Ishikawa (cell line): ENCODE measurements at regions not wholly inside any gene's neighbourhood (a gene's known extent, or its start where the extent isn't known, plus 50 kb on each side); places are given as distances from the start of the nearest gene placed in this dataset.

ENCODE experiments used
- CEBPB ChIP-seq: IDR thresholded peaks from 2 replicates; pipeline ENCODE4 v1.6.1; 2012
- CREB1 ChIP-seq: IDR thresholded peaks from 2 replicates; pipeline ENCODE4 v1.6.1; 2012; ENCODE audit warnings: low read depth
- EGR1 ChIP-seq: IDR thresholded peaks from 2 replicates; pipeline ENCODE4 v1.6.1; 2012
- EP300 ChIP-seq: IDR thresholded peaks from 2 replicates; pipeline ENCODE4 v1.6.1; 2012; ENCODE audit warnings: borderline replicate concordance
- FOXM1 ChIP-seq: IDR thresholded peaks from 2 replicates; pipeline ENCODE4 v1.6.1; 2012; ENCODE audit warnings: low read depth, borderline replicate concordance
- NFIC ChIP-seq: IDR thresholded peaks from 2 replicates; pipeline ENCODE4 v1.6.1; 2012
- RAD21 ChIP-seq: IDR thresholded peaks from 2 replicates; pipeline ENCODE4 v1.6.1; 2012; ENCODE audit warnings: low read depth
- TAF1 ChIP-seq: IDR thresholded peaks from 2 replicates; pipeline ENCODE4 v1.6.1; 2012; ENCODE audit warnings: low read depth, mild to moderate bottlenecking
- TCF12 ChIP-seq: IDR thresholded peaks from 2 replicates; pipeline ENCODE4 v1.6.1; 2012; ENCODE audit warnings: low read depth
- TEAD4 ChIP-seq: IDR thresholded peaks from 2 replicates; pipeline ENCODE4 v1.6.1; 2012
- USF1 ChIP-seq: IDR thresholded peaks from 2 replicates; pipeline ENCODE4 v1.6.1; 2012
- YY1 ChIP-seq: IDR thresholded peaks from 2 replicates; pipeline ENCODE4 v1.6.1; 2012; ENCODE audit warnings: low read depth
- ZBTB7A ChIP-seq: IDR thresholded peaks from 2 replicates; pipeline ENCODE4 v1.6.1; 2012; ENCODE audit warnings: low read depth
- TF ChIP-seq, protein P1 (sequence below): IDR thresholded peaks from 2 replicates; pipeline ENCODE4 v1.6.1; 2012; ENCODE audit warnings: low read depth, mild to moderate bottlenecking
- TF ChIP-seq, protein P2 (sequence below): IDR thresholded peaks from 2 replicates; pipeline ENCODE4 v1.6.1; 2012

- no peak for TF ChIP-seq CEBPB
- TF ChIP-seq ZBTB7A: no peak
- TF ChIP-seq, protein P1, sequence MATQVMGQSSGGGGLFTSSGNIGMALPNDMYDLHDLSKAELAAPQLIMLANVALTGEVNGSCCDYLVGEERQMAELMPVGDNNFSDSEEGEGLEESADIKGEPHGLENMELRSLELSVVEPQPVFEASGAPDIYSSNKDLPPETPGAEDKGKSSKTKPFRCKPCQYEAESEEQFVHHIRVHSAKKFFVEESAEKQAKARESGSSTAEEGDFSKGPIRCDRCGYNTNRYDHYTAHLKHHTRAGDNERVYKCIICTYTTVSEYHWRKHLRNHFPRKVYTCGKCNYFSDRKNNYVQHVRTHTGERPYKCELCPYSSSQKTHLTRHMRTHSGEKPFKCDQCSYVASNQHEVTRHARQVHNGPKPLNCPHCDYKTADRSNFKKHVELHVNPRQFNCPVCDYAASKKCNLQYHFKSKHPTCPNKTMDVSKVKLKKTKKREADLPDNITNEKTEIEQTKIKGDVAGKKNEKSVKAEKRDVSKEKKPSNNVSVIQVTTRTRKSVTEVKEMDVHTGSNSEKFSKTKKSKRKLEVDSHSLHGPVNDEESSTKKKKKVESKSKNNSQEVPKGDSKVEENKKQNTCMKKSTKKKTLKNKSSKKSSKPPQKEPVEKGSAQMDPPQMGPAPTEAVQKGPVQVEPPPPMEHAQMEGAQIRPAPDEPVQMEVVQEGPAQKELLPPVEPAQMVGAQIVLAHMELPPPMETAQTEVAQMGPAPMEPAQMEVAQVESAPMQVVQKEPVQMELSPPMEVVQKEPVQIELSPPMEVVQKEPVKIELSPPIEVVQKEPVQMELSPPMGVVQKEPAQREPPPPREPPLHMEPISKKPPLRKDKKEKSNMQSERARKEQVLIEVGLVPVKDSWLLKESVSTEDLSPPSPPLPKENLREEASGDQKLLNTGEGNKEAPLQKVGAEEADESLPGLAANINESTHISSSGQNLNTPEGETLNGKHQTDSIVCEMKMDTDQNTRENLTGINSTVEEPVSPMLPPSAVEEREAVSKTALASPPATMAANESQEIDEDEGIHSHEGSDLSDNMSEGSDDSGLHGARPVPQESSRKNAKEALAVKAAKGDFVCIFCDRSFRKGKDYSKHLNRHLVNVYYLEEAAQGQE: no peak
These were observed 430.0 kb upstream of the ADAMTSL1 start for GRCh38 chr9:18043978-18044377.

DNA sequence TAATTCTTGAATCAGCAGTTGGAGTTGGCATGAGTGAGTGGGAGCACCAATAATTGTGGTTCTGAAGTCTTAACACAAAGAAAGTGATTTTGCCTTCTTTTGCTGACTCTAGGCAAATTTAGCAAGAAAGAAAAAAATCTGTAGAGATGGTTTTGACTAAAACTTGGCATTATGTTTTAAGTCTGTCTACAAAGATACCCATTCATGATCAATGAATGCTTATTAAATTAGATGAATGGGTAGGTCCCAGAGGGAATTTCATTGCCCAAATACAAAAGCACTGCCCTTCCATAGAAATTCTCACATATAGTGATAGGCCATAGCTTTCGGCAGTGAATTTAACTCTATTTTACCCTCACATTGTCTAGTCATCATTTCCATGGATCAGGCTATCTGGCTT, 428.6 kb upstream of the ADAMTSL1 start:
- TF ChIP-seq CREB1 (no peak), ZBTB7A (no peak), FOXM1 (no peak), NFIC (no peak), CEBPB (no peak), RAD21 (no peak), TEAD4 (no peak), EGR1 (no peak), USF1 (no peak)

DNA sequence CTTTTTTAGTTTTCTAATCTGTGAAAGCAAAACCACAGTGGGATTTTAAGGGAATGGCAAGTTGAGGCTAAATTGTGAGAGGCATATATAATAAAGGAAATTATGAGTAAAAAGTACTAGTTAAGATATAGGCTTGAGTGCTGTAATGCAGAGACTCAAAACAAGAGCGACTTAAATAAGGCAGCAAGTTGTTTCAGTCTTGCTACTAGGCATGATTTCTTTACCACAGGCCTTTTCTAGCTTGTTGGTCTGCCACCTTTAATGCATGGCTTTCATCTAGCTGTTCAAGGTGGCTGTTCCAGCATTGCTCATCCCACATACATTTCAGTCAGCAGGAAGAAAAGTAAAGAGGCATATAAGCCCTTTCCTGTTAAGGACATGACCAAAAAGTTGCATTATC, 427.9 kb upstream of the ADAMTSL1 start:
- TF ChIP-seq ZBTB7A (no peak), FOXM1 (no peak), EP300 (no peak), NFIC (no peak), RAD21 (no peak), USF1 (no peak)
- TF ChIP-seq, protein P1: no peak

DNA sequence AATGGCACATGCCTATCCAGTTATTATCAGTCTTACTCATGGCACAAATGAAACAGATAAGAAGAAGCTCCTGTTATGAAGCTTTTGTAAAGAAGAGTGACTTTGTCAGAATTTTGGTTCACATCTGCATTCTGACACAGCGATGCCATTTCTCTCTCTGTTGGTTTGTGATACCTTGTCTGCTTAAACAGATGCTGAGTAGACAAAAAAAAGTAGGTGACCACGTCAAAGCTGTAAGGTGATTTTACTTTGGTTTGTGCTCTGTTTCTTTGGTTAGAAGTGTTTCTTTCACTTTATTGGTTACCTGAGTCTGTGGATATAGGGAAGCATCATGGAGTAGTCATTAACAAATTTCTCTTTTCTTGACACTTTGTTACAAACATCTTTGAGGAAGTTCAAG, 422.3 kb upstream of the ADAMTSL1 start:
- no peak for TF ChIP-seq USF1
- no peak for TF ChIP-seq YY1
- TF ChIP-seq NFIC: no peak
- TF ChIP-seq, protein P2, sequence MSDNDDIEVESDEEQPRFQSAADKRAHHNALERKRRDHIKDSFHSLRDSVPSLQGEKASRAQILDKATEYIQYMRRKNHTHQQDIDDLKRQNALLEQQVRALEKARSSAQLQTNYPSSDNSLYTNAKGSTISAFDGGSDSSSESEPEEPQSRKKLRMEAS: no peak
- TF ChIP-seq FOXM1: no peak
- no peak for TF ChIP-seq ZBTB7A
- no peak for TF ChIP-seq TAF1
- no peak for TF ChIP-seq EGR1
- TF ChIP-seq CEBPB: no peak
- no peak for TF ChIP-seq TEAD4
- no peak for TF ChIP-seq TCF12
- TF ChIP-seq CREB1: no peak
- TF ChIP-seq RAD21: no peak
- no peak for TF ChIP-seq EP300
- TF ChIP-seq, protein P1: no peak

DNA sequence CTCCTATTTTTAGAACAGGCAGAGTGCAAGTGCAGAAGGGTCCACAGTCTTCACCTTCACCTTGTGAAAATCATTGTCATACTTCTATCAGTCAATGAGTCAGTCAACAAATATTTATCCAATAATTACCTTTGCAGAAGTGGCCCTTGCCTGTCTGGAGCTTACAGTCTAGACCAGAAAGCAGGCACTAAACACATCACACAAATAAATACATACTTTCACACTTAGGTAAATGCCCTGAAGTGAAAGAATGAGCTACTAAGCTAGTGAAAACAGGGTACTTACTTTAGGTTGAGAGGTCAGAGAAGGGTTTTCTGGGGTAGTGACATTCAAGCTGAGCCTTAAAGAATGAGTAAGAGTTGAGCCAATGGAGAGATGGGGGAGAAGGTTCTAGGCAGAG, 421.9 kb upstream of the ADAMTSL1 start:
- TF ChIP-seq EP300 (no peak), USF1 (no peak), RAD21 (no peak), CREB1 (no peak), TCF12 (no peak), YY1 (no peak), ZBTB7A (no peak), NFIC (no peak), EGR1 (no peak), CEBPB (no peak), TAF1 (no peak), TEAD4 (no peak), FOXM1 (no peak)
- TF ChIP-seq, protein P2: no peak
- TF ChIP-seq, protein P1: no peak
